Colonic mucosa (tissue), 4 donors: ENCODE measurements at regions not wholly inside any gene's neighbourhood (a gene's known extent, or its start where the extent isn't known, plus 50 kb on each side); places are given as distances from the start of the nearest gene placed in this dataset.

Experiments
- DNase-seq: peaks from one replicate; pipeline ENCODE4 v3.0.0-alpha.2; 2020
- H3K27ac ChIP-seq: fragments of 200-600 bp; one replicate; pipeline ENCODE4 v1.8.0; 2021
- H3K27me3 ChIP-seq: fragments of 200-600 bp; one replicate; pipeline ENCODE4 v1.8.0; 2021
- H3K36me3 ChIP-seq: fragments of 200-600 bp; one replicate; pipeline ENCODE4 v1.8.0; 2021
- H3K4me1 ChIP-seq: fragments of 200-600 bp; one replicate; pipeline ENCODE4 v1.8.0; 2021; ENCODE audit warnings: mild to moderate bottlenecking
- H3K4me3 ChIP-seq: fragments of 200-600 bp; one replicate; pipeline ENCODE4 v1.8.0; 2021
- H3K9ac ChIP-seq, 2 donors: one replicate each; pipeline ENCODE4 v1.7.0; 2013; ENCODE audit warnings: control low read depth in 2 of 2, low read depth in 2 of 2, low read length in 2 of 2
- H3K9me3 ChIP-seq: fragments of 200-600 bp; one replicate; pipeline ENCODE4 v1.8.0; 2021
- intact Hi-C: fragments of 100-400 bp; cut with DNase I; formaldehyde crosslinking; loops from one replicate; pipeline ENCODE4 v1.14.1; 2022
- TF ChIP-seq, protein P1 (sequence below): fragments of 200-600 bp; IDR thresholded peaks from one replicate; pipeline ENCODE4 v1.8.0; 2022; ENCODE audit warnings: antibody characterized with exemption, mild to moderate bottlenecking
- donor health status: healthy.
- donor health status: DM: no; HTN: no; CAD: no.
- donor health status: DM: no; HTN: no; CAD: no.

DNA sequence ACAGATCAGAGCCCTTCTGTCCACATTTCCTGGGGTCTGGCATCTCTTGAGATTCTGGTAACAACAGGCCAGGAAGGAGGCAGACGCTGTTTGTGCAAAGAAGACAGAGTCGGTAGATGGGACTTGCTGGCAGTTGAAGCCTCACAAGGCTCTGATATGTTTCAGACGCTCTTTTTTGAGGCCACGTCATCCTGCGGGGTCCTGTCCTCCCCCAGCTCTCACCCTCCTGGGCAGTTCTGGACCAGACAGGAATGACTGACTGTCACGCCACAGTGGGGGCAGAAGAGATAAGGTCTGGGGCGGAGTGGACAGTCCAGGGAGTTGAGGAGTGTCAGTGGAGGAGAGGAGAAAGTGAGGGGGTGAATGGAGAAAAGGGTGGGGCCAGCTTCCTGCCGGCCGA is 87.1 kb upstream of the SULF2 start:
- Histone ChIP-seq H3K27ac (no peak overlapping the region), H3K9me3 (no peaks in the 10 kb centered on the region), H3K4me3 (no peak overlapping the region), H3K27me3 (no peaks in the 10 kb centered on the region), H3K36me3 (no peaks in the 10 kb centered on the region), H3K4me1 (no peaks in the 10 kb centered on the region), H3K9ac (no peak overlapping the region)
- intact Hi-C loops = no loop called here
- no peak for DNase-seq
- TF ChIP-seq, protein P1, sequence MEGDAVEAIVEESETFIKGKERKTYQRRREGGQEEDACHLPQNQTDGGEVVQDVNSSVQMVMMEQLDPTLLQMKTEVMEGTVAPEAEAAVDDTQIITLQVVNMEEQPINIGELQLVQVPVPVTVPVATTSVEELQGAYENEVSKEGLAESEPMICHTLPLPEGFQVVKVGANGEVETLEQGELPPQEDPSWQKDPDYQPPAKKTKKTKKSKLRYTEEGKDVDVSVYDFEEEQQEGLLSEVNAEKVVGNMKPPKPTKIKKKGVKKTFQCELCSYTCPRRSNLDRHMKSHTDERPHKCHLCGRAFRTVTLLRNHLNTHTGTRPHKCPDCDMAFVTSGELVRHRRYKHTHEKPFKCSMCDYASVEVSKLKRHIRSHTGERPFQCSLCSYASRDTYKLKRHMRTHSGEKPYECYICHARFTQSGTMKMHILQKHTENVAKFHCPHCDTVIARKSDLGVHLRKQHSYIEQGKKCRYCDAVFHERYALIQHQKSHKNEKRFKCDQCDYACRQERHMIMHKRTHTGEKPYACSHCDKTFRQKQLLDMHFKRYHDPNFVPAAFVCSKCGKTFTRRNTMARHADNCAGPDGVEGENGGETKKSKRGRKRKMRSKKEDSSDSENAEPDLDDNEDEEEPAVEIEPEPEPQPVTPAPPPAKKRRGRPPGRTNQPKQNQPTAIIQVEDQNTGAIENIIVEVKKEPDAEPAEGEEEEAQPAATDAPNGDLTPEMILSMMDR = no peak

DNA sequence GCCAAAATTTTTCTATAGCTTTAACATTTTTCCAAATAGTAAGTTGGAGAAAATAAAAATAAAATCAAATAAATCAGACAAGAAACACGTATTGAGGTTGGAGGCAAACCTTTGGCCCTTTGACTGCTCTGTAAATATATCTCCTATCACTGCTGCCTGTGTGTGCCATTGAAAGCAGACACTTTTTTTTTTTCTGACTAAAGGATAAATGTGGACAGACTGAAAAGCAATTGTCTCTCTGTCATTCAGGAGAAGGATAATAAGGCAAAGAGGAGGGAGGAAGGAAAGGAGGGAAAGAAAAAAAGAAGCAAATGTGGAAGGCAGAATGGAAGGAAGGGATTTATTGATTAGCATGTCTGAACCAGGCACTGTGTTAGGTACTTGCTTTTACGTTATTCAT is 85.2 kb upstream of the SULF2 start:
- H3K4me3 ChIP-seq = no peak overlapping the region
- no peaks in the 10 kb centered on the region for H3K4me1 ChIP-seq
- intact Hi-C loops = no loop called here
- no peak overlapping the region for H3K27ac ChIP-seq
- TF ChIP-seq, protein P1 = no peak
- H3K36me3 ChIP-seq = no peaks in the 10 kb centered on the region
- DNase-seq = no peak
- no peaks in the 10 kb centered on the region for H3K9me3 ChIP-seq
- no peaks in the 10 kb centered on the region for H3K27me3 ChIP-seq
- no peak overlapping the region for H3K9ac ChIP-seq

DNA sequence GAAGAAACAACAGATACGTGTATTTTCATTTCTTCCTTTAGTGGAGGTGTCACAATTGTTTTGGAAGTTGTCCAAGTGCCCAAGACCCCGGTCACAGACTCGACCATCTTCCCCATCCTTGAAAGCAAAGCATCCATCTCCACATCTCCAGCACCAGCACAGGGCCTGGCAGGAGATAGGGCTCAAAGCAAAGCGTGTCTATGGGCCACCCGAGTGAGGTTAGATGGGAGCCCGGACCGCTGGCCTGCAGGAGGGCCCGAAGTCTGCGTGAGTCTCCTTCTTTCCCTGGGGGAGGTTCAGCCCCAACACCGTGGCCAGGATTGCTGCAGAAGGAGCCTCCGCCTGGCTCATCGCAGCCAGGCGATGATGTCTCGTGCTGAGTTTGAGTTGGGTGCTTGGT is 83.5 kb upstream of the SULF2 start:
- no peak overlapping the region for H3K9ac ChIP-seq

DNA sequence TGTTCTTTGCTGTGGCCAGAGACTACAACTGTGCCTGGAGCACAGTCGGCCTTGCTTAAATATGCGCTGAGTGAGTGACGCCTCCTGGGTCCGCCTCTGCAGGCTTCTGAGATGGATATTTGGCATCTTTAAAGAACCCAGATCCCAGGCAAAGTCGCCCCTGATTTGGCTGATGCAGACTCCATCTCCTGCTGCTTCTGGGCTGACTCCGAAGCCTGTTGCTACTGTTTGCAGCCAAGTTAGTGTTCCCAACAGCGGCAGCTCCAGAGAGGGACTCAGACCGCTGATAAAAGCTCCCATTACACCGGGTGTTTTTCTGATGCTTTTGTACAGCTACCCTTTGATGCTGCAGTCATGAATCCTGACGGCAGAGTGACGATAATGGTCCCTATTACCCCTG is 83.0 kb upstream of the SULF2 start:
- H3K9ac ChIP-seq = no peak overlapping the region
- no peaks in the 10 kb centered on the region for H3K4me1 ChIP-seq
- H3K9me3 ChIP-seq = no peaks in the 10 kb centered on the region
- intact Hi-C loops = no loop called here
- TF ChIP-seq, protein P1 = no peak
- DNase-seq = no peak
- no peak overlapping the region for H3K4me3 ChIP-seq
- H3K27me3 ChIP-seq = no peaks in the 10 kb centered on the region
- H3K27ac ChIP-seq = no peak overlapping the region
- H3K36me3 ChIP-seq = no peaks in the 10 kb centered on the region

More for the DNA sequence above, 83.5 kb upstream of the SULF2 start:
- intact Hi-C loops = no loop called here
- no peaks in the 10 kb centered on the region for H3K4me1 ChIP-seq
- no peaks in the 10 kb centered on the region for H3K9me3 ChIP-seq
- no peak overlapping the region for H3K27ac ChIP-seq
- H3K4me3 ChIP-seq = no peak overlapping the region
- no peaks in the 10 kb centered on the region for H3K36me3 ChIP-seq
- DNase-seq = no peak
- TF ChIP-seq, protein P1 = no peak
- no peaks in the 10 kb centered on the region for H3K27me3 ChIP-seq

DNA sequence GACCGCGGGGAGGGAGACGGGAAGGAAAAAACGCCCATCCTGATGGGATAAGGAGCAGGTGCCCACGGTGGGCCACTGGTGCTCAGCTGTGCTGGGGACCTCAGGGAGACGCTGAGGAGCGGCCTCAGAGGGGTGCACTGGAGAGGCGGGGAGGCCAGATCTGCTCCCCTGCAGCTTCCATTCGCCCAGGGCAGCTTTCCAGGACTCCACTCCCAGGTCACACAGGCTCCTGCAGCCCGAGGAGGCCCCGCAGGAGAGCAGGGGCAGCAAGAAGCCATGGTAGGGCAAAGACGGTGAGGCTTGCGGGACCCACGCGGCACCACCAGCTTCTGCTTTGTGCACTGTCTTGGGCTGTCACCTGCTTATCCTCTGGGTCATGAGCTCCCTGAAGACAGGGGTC is 82.5 kb upstream of the SULF2 start:
- H3K9ac ChIP-seq = no peak overlapping the region
- no peaks in the 10 kb centered on the region for H3K4me1 ChIP-seq
- no peaks in the 10 kb centered on the region for H3K36me3 ChIP-seq
- H3K9me3 ChIP-seq = no peaks in the 10 kb centered on the region
- no peaks in the 10 kb centered on the region for H3K27me3 ChIP-seq
- H3K4me3 ChIP-seq = no peak overlapping the region
- no peak for DNase-seq
- TF ChIP-seq, protein P1 = no peak
- no peak overlapping the region for H3K27ac ChIP-seq
- intact Hi-C loops = no loop called here

DNA sequence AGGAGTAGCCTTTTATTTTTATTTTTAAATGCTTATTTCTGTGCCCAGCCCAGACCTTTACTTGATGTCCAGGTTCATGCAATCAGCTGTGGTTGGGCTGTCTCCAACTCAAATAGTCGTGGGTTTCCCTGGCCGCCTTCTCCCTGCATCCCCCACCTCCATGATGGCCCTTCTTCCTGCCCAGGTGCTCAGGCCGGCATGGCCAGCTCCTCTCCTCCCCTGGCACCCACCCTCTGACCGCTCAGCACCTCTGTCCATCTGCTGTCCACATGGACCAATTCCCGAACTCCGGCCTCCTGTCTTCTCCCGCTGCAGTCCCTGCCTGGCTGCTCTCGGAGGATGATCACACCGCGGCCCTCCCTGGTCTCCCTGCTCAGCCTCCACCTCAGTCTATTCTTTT is 81.2 kb upstream of the SULF2 start:
- H3K27me3 ChIP-seq = no peaks in the 10 kb centered on the region
- H3K4me1 ChIP-seq = no peaks in the 10 kb centered on the region
- no peak for DNase-seq
- TF ChIP-seq, protein P1 = no peak
- no peak overlapping the region for H3K9ac ChIP-seq
- H3K9me3 ChIP-seq = no peaks in the 10 kb centered on the region
- H3K27ac ChIP-seq = no peak overlapping the region
- no peak overlapping the region for H3K4me3 ChIP-seq
- no peaks in the 10 kb centered on the region for H3K36me3 ChIP-seq
- intact Hi-C loops = no loop called here
